Urothelium cell line (cell line): ENCODE measurements at regions not wholly inside any gene's neighbourhood (a gene's known extent, or its start where the extent isn't known, plus 50 kb on each side); places are given as distances from the start of the nearest gene placed in this dataset.

Experiments used
- DNase-seq: peaks from one replicate; pipeline ENCODE4 v3.0.0; 2011; ENCODE audit warnings: low spot score, mixed read lengths
- FAIRE-seq: peaks from 2 replicates; lab custom pipeline; 2011; peaks lifted over from hg19 to GRCh38; lab: Jason Lieb, UNC

DNA sequence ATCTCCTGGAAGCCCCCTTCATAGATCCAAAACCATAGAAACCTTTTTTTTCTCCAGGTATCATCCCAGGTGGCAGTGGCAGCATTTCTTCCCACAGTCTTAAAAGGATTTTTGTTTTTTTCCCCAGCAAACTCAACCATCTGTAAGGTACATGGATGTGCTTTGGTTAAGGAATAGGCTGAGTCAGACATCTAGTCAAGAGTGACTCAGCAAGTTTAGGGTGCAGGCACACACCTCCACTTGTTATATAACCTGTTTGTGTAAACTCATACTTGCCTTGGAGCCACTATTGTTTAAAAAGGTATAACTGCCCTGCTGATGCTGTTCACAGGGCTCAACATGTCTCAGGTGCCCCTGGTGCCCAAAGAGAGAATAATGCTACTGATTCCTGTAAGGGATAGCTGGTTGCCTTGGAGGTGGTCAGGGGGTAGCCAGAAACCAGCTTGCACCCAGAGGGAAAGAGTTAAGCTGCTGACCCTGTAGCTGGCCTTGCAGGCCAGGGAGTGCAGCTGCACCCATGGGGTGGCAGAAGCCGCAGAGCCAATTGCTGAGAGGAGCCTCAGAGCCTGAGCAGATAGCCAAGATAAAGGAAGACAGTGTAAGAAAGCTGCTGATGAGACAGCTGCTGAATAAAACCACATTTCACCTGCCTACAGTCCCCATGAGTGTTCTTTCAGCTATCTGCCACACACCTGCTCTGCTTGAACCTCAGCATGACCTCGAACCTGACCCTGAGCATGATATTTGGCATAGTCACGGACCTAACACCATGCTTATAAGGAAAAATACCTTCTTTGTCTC is 1726.1 kb upstream of the RAG2 start:
- DNase-seq, result no peak
- FAIRE-seq, result peak; percentile 53

- FAIRE-seq, result no peak
- DNase-seq, result no peak
Measured at GRCh38 chr11:38315151-38315550, 1717.1 kb upstream of the RAG2 start.

GRCh38 chr11:38307455-38307854 is 1709.4 kb upstream of the RAG2 start:
- FAIRE-seq, result no peak

DNA sequence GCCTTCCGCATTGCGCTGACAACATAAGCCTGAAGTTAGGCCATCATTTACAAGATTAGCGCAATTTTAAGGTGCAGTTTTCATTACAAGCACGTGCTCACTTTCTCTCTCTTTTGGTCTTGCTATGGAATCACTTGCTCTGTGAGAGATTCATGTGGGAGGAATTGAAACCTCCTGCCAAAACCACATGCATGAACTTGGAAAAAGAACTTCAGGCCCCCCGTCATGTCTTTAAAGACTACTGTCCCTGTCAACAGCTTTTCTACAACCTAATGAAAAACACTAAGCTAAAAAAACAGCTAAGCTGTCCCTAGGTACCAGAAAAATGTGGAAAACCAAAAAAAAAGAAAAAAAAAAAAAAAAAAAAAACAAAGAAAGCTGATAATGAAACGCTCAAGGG is 1707.6 kb upstream of the RAG2 start:
- no peak for FAIRE-seq
- no peak for DNase-seq

More at GRCh38 chr11:38307455-38307854, 1709.4 kb upstream of the RAG2 start:
- DNase-seq, result no peak

GRCh38 chr11:38304926-38305325 is 1706.9 kb upstream of the RAG2 start:
- DNase-seq (no peak), FAIRE-seq (no peak)

DNA sequence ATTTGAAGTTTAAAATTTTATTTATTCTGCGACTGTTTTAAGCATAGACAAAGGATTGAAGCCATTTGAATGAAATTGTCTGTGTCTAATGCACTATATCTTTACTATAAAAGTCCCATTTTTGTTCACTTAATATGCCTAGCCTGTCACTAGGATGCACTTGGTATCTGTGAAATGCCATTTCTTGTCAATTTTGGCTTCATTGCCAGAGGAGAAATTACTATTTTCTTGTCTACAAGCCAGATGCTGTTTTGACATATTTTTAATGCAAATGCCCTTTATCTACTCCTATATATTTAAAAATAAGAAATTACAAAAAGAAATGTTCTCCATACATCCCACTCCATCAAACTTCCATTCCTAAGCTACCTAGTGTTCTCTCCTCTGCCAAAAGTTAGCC is 1704.5 kb upstream of the RAG2 start:
- DNase-seq (no peak), FAIRE-seq (no peak)

GRCh38 chr11:38300570-38300969 is 1702.5 kb upstream of the RAG2 start:
- DNase-seq, result no peak
- no peak for FAIRE-seq

DNA sequence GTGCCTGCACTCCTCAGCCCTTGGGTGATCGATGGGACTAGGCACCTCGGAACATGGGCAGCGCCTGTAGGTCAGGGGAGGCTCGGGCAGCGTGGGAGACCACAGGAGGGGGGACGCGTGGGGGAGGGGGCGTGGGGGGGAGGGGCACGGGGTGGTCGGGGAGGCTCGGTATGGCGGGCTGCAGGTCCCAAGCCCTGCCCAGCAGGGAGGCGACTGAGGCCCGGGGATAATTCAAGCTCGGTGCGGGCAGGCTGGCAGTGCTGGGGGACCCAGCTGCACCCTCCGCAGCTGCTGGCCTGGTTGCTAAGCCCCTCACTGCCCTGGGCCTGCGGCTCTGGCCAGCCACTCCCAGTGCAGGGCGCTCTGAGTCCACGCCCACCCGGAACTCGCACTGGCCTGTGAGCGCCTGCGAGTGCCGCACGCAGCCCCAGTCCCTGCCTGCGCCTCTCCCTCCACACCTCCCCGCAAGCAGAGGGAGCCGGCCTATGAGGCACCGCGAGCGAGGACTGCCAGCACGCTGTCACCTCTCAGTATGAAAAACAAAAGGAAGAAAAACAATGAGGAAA is 1698.3 kb upstream of the RAG2 start:
- FAIRE-seq (no peak), DNase-seq (no peak)

DNA sequence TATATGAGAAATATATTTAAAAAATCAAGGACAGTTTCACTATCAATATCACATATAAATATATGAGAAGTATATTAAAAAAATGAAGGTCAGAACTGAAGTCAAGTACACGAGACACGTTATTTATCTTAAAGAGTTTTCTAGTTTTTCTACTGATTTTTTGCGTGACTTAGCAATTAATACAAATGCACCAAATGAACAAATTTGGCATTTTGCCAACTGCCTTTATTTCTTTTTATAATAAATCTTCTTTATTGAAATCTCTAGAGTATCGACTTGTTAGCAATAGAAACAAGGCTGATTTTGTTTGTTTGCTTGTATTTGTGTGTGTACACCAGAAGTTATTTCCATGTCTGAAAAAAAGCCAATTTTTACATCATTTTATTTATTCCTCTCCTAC is 1684.7 kb upstream of the RAG2 start:
- no peak for DNase-seq
- FAIRE-seq, result no peak

DNA sequence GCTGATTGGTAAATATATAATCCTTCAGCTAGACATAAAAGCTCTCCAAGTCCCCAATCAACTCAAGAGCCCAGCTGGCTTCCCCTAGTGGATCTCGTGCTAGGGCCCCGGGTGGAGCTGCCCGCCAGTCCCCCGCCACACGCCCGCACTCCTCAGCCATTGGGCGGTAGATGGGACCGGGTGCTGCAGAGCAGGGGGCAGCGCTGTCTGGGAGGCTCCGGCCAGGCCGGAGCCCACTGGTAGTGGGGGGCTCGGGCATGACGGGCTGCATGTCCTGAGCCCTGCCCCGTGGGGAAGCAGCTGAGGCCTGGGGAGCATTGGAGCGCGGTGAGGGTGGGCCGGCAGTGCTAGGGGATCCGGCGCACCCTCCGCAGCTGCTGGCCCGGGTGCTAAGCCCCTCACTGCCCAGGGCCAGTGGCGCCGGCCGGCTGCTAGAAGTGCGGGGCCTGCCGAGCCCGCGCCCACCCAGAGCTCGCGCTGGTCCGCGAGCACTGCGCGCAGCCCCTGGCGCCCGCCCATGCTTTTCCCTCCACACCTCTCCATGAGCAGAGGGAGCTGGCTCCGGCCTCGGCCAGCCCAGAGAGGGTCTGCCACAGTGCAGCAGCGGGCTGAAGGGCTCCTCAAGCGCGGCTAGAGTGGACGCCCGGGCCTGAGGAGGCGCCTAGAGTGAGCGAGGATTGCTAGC is 1680.6 kb upstream of the RAG2 start:
- DNase-seq (no peak), FAIRE-seq (no peak)

DNA sequence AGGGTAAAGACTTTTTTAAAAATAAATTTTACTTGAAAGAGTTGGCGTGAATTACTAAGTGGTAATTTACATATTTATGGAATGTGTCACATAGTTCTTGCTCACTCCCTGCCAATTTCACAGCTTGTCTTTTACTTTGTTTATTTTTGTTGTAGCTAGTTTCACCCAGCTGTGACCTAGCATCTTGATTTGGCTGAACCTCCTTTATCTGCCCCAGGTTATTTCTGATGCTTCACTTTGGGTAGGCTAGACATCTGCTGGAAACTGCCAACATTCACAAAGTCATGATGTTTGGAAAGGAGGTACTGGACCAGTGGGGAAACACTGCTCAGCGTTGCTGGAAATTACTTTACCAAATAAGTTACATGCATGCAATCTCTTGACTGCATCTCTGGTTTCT is 1676.0 kb upstream of the RAG2 start:
- FAIRE-seq, result no peak

GRCh38 chr11:38272376-38272775 is 1674.3 kb upstream of the RAG2 start:
- FAIRE-seq (no peak), DNase-seq (no peak)

More for the DNA sequence above, 1676.0 kb upstream of the RAG2 start:
- no peak for DNase-seq

DNA sequence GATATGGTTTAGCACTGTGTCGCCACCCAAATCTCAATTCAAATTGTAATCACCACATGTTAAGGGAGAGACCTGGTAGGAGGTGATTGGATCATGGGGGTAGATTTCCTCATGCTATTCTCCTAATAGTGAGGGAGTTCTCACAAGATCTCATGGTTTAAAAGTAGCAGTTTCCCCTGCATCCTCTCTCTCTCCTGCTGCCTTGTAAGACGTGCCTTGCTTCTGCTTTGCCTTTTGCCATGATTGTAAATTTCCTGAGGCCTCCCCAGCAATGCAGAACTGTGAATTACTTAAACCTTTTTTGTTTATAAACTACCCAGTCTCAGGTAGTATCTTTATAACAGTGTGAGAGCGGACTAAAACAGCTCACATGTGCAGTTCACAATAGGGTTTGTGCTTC is 1668.7 kb upstream of the RAG2 start:
- DNase-seq (no peak), FAIRE-seq (no peak)

DNA sequence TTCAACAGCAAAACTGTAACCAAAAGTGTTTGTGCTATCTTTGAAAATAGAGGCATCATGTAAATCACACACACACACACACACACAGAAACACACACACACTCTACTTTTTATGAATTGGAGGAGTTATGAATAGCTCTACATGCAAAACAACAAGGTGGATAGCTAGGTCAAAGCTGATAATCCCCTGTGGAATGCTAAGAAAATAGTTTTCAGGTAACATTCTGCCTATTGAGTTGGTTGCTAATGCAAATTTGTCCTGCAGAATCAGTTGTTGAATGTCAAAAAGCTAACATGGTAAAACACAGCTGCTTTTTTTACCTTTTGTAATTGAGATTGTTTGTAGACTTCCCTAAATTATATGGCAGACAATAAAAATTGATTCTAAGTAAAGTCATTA is 1658.4 kb upstream of the RAG2 start:
- DNase-seq (no peak), FAIRE-seq (no peak)

DNA sequence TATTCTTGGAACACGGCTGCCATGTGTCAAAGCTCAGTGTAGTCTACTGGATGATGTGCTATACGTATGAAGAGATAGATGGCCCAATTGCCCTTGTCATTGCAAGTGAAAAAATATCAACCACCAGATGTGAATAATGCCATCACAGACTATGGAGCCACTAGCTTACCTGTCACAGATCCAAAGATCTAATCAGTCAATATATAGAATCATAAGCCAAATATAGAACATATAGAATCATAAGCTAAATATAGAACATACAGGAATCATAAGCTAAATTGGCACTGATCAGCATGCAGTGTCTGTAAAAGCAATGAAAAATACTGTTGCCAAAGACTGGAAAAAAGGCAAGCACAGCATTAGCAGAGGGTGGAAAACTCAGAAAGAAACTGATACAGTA is 1656.9 kb upstream of the RAG2 start:
- FAIRE-seq, result no peak
- no peak for DNase-seq

DNA sequence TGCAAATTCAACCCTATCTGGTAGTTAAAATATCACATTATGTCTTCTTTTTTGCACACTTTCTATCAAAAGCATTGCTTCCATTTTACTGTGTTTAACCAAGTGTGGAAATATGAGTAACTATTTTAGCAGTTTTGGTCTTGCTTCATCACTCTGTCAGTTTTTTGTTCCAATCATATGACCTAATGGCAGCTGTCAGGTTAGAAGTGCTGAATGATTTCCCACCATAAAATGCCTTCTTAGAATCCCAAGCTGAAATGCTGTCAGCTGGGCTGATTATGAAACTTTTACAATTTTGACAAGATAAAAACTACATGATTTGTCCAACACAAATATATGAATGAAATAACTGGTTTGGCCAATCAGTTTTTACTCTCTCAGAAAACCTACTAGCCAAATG is 1654.6 kb upstream of the RAG2 start:
- DNase-seq (no peak), FAIRE-seq (no peak)

GRCh38 chr11:38246451-38246850 is 1648.4 kb upstream of the RAG2 start:
- no peak for FAIRE-seq
- no peak for DNase-seq

DNA sequence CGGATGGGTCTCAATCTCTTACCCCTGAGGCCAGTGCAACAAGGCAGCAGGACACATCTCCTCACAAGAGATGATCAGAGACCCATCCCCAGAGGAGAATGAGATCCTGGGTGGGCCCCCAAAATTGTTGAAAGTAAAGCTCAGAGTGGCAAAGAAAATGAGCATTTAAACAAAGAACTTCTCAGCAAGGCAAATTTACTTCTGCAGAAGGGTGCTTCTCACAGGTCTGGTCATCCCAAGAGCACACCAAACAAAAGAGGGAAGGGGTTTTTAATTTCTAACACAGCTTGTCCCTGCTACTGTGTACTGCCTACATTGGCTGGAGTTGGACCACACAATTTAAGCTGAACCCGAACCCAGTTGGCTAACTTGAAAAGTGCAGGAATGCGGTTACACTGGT is 1628.6 kb upstream of the RAG2 start:
- DNase-seq (no peak), FAIRE-seq (no peak)

DNA sequence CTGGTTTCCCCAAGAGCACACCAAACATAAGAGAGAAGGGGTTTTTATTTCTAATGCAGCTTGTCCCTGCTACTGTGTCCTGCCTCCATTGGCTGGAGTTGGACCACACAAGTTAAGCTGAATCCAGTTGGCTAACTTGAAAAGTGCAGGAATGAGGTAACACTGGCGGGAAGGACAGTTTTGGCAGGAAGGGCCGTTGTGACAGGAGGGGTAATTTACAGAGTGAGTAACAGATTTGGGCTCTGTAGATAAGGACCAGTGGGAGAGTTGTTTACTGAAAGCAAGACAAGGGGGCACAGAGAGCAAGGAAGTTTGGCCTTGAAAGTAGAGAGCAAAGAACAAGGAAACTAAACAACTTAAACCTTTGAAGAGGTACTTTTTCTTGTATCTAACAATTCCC is 1623.3 kb upstream of the RAG2 start:
- no peak for FAIRE-seq

DNA sequence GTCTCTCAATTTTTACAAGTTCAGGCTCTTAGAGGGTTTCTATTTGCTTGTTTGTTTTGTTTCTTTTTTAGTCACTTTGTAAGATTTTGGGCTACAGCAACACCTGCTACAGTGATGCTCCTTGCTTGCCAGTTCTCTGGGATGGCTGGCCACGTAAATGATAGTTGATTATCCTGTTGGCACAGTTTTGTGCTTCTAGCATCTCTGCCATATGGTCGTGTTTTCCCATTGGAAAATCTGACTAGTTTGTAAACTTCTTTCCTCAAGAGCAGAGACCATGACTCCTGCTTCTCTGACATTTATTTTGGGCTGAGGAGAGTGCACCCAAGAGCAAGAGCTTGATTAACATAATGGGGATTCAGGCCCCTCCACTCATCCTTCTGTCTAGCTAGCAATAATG is 1621.6 kb upstream of the RAG2 start:
- DNase-seq, result no peak

More for the DNA sequence above, 1623.3 kb upstream of the RAG2 start:
- DNase-seq, result no peak

DNA sequence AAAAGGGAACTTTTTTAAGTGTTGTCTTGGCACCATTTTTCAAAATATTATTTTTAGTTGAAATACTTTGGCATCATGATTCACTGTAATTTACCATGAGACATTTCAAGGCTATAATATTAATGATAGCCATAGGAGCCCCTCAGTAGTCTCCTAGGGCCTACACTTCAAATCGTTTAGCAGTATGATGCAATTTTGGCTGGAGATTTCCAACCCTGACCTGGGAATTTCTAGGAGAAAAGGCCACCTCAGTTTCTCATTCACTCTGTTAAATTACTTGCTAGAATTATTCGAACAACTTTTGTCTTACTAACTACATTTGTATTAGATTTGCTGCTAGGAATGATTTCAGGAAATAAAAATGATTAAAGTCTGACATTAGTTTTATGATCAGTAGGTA is 1610.9 kb upstream of the RAG2 start:
- FAIRE-seq (no peak), DNase-seq (no peak)

More for the DNA sequence above, 1621.6 kb upstream of the RAG2 start:
- FAIRE-seq, result no peak

GRCh38 chr11:38206663-38207062 is 1608.6 kb upstream of the RAG2 start:
- DNase-seq (no peak), FAIRE-seq (no peak)
